ENCODE measurements at regions not wholly inside any gene's neighbourhood (a gene's known extent, or its start where the extent isn't known, plus 50 kb on each side); places are given as distances from the start of the nearest gene placed in this dataset.

DNA sequence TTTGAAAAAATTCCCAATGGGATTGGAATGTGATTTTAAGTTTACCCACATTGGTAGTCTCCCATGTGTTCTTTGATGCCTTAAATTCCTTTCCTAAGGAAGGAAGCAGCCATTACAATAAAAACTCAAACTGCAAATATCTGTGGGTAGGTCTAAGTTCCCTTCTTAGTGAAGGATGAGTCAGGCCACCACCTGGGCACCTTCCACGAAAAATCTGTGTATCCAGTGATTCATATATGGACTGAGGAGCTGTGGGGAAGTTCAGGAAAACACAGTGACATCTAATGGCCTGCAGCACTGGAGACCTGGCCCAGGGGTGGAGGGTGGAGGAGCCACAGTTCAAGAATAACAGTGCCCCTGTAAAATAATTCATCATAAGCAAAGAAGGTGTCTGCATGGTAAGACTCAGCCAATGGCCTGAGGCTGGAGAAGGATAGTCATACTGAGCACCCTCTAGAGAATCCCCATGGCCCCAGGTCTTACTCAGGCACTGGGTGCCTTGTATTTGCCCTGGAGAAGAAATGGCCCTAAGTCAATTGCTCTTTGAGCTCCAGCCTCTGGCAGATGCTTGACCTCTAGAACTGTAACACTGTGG lies 248.6 kb downstream of the SP3 start (continued):
- TF ChIP-seq, protein P1, sequence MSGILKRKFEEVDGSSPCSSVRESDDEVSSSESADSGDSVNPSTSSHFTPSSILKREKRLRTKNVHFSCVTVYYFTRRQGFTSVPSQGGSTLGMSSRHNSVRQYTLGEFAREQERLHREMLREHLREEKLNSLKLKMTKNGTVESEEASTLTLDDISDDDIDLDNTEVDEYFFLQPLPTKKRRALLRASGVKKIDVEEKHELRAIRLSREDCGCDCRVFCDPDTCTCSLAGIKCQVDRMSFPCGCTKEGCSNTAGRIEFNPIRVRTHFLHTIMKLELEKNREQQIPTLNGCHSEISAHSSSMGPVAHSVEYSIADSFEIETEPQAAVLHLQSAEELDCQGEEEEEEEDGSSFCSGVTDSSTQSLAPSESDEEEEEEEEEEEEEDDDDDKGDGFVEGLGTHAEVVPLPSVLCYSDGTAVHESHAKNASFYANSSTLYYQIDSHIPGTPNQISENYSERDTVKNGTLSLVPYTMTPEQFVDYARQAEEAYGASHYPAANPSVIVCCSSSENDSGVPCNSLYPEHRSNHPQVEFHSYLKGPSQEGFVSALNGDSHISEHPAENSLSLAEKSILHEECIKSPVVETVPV (CRISPR knock-in tag; IDR thresholded peaks at IDR 0.05): no peak

DNA sequence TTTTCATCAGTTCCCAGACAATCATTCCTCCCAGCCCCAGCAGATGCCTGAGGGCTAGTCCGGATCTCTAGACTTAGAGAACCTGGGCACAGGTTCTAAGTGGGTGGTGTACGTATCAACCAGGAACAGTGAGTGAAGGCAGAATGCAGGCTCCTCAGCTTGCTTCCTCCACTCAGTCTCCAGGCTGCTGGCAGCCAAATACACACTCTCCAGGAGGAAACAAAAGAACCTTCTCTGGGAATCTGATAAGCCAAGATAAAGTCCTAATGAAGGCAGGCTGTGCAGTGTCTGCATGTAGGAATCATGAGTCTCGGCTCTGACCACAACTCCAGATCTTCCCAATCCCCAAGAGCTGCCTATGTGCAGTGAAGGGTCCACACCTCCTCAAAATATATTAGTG lies 245.7 kb downstream of the SP3 start:
- ATAC-seq: no peak
- TF ChIP-seq ARNTL (CRISPR knock-in tag; IDR thresholded peaks at IDR 0.05; ENCODE audit: borderline replicate concordance, low read depth) (no peak), ZC3H10 (CRISPR knock-in tag; IDR thresholded peaks at IDR 0.05) (no peak), ZNF565 (CRISPR knock-in tag; conservative IDR thresholded peaks at IDR 0.05; ENCODE audit: low read depth) (no peak)
- TF ChIP-seq, protein P2, sequence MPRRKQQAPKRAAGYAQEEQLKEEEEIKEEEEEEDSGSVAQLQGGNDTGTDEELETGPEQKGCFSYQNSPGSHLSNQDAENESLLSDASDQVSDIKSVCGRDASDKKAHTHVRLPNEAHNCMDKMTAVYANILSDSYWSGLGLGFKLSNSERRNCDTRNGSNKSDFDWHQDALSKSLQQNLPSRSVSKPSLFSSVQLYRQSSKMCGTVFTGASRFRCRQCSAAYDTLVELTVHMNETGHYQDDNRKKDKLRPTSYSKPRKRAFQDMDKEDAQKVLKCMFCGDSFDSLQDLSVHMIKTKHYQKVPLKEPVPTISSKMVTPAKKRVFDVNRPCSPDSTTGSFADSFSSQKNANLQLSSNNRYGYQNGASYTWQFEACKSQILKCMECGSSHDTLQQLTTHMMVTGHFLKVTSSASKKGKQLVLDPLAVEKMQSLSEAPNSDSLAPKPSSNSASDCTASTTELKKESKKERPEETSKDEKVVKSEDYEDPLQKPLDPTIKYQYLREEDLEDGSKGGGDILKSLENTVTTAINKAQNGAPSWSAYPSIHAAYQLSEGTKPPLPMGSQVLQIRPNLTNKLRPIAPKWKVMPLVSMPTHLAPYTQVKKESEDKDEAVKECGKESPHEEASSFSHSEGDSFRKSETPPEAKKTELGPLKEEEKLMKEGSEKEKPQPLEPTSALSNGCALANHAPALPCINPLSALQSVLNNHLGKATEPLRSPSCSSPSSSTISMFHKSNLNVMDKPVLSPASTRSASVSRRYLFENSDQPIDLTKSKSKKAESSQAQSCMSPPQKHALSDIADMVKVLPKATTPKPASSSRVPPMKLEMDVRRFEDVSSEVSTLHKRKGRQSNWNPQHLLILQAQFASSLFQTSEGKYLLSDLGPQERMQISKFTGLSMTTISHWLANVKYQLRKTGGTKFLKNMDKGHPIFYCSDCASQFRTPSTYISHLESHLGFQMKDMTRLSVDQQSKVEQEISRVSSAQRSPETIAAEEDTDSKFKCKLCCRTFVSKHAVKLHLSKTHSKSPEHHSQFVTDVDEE (CRISPR knock-in tag; IDR thresholded peaks at IDR 0.05): no peak
- TF ChIP-seq, protein P3, sequence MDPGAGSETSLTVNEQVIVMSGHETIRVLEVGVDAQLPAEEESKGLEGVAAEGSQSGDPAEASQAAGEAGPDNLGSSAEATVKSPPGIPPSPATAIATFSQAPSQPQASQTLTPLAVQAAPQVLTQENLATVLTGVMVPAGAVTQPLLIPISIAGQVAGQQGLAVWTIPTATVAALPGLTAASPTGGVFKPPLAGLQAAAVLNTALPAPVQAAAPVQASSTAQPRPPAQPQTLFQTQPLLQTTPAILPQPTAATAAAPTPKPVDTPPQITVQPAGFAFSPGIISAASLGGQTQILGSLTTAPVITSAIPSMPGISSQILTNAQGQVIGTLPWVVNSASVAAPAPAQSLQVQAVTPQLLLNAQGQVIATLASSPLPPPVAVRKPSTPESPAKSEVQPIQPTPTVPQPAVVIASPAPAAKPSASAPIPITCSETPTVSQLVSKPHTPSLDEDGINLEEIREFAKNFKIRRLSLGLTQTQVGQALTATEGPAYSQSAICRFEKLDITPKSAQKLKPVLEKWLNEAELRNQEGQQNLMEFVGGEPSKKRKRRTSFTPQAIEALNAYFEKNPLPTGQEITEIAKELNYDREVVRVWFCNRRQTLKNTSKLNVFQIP (CRISPR knock-in tag; IDR thresholded peaks at IDR 0.05; ENCODE audit: borderline replicate concordance, low read depth): no peak

- ATAC-seq: 0 out of 3 replicates have a peak, but pooled peaks have one; percentile 30
- TF ChIP-seq PATZ1 (CRISPR knock-in tag; IDR thresholded peaks at IDR 0.05; ENCODE audit: borderline replicate concordance) (no peak), ESRRG (CRISPR knock-in tag; IDR thresholded peaks at IDR 0.05) (no peak), ZC3H10 (CRISPR knock-in tag; IDR thresholded peaks at IDR 0.05) (no peak), SNAI2 (CRISPR knock-in tag; IDR thresholded peaks at IDR 0.05) (no peak), OSR1 (CRISPR knock-in tag; IDR thresholded peaks at IDR 0.05) (no peak), TCF4 (CRISPR knock-in tag; IDR thresholded peaks at IDR 0.05; ENCODE audit: borderline replicate concordance) (no peak), CSDC2 (CRISPR knock-in tag; IDR thresholded peaks at IDR 0.05) (no peak), ISL1 (CRISPR knock-in tag; IDR thresholded peaks at IDR 0.05) (no peak)
- TF ChIP-seq, protein P4, sequence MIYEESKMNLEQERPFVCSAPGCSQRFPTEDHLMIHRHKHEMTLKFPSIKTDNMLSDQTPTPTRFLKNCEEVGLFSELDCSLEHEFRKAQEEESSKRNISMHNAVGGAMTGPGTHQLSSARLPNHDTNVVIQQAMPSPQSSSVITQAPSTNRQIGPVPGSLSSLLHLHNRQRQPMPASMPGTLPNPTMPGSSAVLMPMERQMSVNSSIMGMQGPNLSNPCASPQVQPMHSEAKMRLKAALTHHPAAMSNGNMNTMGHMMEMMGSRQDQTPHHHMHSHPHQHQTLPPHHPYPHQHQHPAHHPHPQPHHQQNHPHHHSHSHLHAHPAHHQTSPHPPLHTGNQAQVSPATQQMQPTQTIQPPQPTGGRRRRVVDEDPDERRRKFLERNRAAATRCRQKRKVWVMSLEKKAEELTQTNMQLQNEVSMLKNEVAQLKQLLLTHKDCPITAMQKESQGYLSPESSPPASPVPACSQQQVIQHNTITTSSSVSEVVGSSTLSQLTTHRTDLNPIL (CRISPR knock-in tag; IDR thresholded peaks at IDR 0.05; ENCODE audit: low read depth): no peak
- TF ChIP-seq, protein P1 (CRISPR knock-in tag; IDR thresholded peaks at IDR 0.05): no peak
- TF ChIP-seq, protein P3 (CRISPR knock-in tag; IDR thresholded peaks at IDR 0.05; ENCODE audit: borderline replicate concordance, low read depth): no peak
Observed at GRCh38 chr2:173720306-173720705, 244.9 kb downstream of the SP3 start.

Measured in SK-N-SH treated with all-trans-retinoic acid at 6 μM for 48 hours (cell line).